A673 (cell line): ENCODE measurements at regions not wholly inside any gene's neighbourhood (a gene's known extent, or its start where the extent isn't known, plus 50 kb on each side); places are given as distances from the start of the nearest gene placed in this dataset.

Source experiments
- EZH2 ChIP-seq: fragments of 200-600 bp; sonication (generic); IDR thresholded peaks from 2 replicates; pipeline ENCODE4 v1.6.1; 2017; ENCODE audit warnings: borderline replicate concordance, low read depth, mild to moderate bottlenecking, mixed read lengths, antibody characterized with exemption, low read length; ENCODE audit not compliant: poor library complexity, severe bottlenecking
- TF ChIP-seq, protein P1 (sequence below): fragments of 300-800, 200-600 bp; sonication (generic); conservative IDR thresholded peaks from 2 replicates; pipeline ENCODE4 v1.5.1; 2017; ENCODE audit warnings: low read depth, mild to moderate bottlenecking, antibody characterized with exemption, low read length, moderate library complexity, mixed read lengths

- TF ChIP-seq, protein P1, sequence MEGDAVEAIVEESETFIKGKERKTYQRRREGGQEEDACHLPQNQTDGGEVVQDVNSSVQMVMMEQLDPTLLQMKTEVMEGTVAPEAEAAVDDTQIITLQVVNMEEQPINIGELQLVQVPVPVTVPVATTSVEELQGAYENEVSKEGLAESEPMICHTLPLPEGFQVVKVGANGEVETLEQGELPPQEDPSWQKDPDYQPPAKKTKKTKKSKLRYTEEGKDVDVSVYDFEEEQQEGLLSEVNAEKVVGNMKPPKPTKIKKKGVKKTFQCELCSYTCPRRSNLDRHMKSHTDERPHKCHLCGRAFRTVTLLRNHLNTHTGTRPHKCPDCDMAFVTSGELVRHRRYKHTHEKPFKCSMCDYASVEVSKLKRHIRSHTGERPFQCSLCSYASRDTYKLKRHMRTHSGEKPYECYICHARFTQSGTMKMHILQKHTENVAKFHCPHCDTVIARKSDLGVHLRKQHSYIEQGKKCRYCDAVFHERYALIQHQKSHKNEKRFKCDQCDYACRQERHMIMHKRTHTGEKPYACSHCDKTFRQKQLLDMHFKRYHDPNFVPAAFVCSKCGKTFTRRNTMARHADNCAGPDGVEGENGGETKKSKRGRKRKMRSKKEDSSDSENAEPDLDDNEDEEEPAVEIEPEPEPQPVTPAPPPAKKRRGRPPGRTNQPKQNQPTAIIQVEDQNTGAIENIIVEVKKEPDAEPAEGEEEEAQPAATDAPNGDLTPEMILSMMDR = no peak
- no peak for TF ChIP-seq EZH2
Measured at GRCh38 chr1:181366910-181367309, 116.4 kb upstream of the CACNA1E start.
